ENCODE measurements at regions not wholly inside any gene's neighbourhood (a gene's known extent, or its start where the extent isn't known, plus 50 kb on each side); places are given as distances from the start of the nearest gene placed in this dataset.

- peaks cover 0 to 21% (median 0%) of the 10 kb centered on the region in 3 donors for H3K9me3 ChIP-seq
- H3K4me3 ChIP-seq = no peak overlapping the region
- H3K36me3 ChIP-seq = no peaks in the 10 kb centered on the region
- H3K27me3 ChIP-seq = no peaks in the 10 kb centered on the region
- no peak overlapping the region for H3K27ac ChIP-seq
- TF ChIP-seq, protein P1, sequence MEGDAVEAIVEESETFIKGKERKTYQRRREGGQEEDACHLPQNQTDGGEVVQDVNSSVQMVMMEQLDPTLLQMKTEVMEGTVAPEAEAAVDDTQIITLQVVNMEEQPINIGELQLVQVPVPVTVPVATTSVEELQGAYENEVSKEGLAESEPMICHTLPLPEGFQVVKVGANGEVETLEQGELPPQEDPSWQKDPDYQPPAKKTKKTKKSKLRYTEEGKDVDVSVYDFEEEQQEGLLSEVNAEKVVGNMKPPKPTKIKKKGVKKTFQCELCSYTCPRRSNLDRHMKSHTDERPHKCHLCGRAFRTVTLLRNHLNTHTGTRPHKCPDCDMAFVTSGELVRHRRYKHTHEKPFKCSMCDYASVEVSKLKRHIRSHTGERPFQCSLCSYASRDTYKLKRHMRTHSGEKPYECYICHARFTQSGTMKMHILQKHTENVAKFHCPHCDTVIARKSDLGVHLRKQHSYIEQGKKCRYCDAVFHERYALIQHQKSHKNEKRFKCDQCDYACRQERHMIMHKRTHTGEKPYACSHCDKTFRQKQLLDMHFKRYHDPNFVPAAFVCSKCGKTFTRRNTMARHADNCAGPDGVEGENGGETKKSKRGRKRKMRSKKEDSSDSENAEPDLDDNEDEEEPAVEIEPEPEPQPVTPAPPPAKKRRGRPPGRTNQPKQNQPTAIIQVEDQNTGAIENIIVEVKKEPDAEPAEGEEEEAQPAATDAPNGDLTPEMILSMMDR (IDR thresholded peaks at IDR 0.05) = no peak
- ATAC-seq = no peak
- no peaks in the 10 kb centered on the region for H3K4me1 ChIP-seq
These were observed 203.2 kb downstream of the RGS9 start for GRCh38 chr17:65340401-65340800.

DNA sequence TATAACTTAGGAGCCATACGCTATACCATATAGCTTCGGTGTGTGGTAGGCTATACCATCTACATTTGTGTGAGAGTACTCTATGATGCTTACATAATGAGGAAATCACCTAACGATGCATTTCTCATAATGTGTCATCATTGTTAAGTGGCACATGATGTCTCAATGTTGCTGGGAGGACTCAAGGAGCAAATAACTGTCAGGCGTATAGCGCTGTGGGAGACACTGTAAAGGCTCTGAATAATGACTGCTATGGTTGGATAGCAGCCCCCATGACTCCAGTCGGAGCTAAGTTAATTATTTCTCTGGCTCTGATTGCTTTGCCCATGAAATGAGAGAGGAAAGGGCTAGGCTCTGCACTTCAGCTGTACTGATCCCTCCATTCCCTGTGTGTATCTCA lies 197.2 kb downstream of the RGS9 start:
- Histone ChIP-seq H3K27me3 (peaks cover 5% of the 10 kb centered on the region), H3K4me3 (no peak overlapping the region), H3K27ac (no peak overlapping the region), H3K9me3 (peaks cover 0 to 13% (median 0%) of the 10 kb centered on the region in 3 donors), H3K4me1 (no peaks in the 10 kb centered on the region), H3K36me3 (no peaks in the 10 kb centered on the region)
- no peak for ATAC-seq
- no peak for TF ChIP-seq EP300 (IDR thresholded peaks at IDR 0.05)
- no peak for TF ChIP-seq POLR2AphosphoS5 (IDR thresholded peaks at IDR 0.05)
- TF ChIP-seq POLR2A (IDR thresholded peaks at IDR 0.05) = no peak
- TF ChIP-seq, protein P1 (IDR thresholded peaks at IDR 0.05) = no peak
- 84 to 93% methylated on average over 5 to 6 of the region's 6 CpGs for WGBS, 2 donors (ENCODE audit: low coverage in 1 of 2)

DNA sequence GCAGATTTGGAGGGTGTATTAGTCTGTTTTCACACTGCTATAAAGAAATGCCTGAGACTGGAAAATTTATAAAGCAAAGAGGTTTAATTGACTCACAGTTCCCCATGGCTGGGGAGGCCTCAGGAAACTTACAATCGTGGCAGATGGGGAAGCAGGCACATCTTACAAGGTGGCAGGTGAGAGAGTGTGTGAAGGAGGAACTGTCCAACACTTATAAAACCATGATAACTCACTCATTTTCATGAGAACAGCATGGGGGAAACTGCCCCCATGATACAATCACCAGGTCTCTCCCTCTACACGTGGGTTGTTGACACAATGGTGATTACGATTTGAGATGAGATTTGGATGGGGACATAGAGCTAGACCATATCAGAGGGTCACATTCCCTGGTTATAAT lies 195.6 kb downstream of the RGS9 start:
- Histone ChIP-seq H3K27me3 (peaks cover 5% of the 10 kb centered on the region), H3K36me3 (no peaks in the 10 kb centered on the region), H3K4me1 (no peaks in the 10 kb centered on the region), H3K27ac (no peak overlapping the region), H3K4me3 (no peak overlapping the region), H3K9me3 (no peaks in the 10 kb centered on the region)
- 69 to 86% methylated on average over 1 to 3 of the region's 3 CpGs for WGBS, 2 donors (ENCODE audit: low coverage in 1 of 2)
- no peak for ATAC-seq
- TF ChIP-seq, protein P1 (IDR thresholded peaks at IDR 0.05) = no peak
- TF ChIP-seq POLR2AphosphoS5 (IDR thresholded peaks at IDR 0.05) = no peak
- no peak for TF ChIP-seq EP300 (IDR thresholded peaks at IDR 0.05)
- no peak for TF ChIP-seq POLR2A (IDR thresholded peaks at IDR 0.05)

DNA sequence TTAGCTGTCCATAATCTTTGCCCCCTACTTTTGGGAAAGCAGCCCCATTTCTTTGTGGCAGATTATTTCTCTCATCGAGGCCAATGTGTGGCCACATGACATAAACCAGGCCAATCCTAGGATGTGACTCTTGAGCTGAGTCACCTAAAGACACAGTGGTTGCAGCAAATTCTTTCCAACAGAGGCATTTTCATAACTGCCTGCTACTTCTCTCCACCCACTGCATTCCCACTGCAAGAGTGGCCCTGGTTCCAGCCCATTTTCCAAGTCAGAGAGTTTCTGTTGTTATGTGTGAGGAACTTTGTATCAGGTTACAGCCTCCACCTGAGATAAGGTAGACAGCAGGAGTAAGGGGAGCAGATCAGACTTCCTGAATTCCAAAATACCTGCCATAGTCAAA lies 195.2 kb downstream of the RGS9 start:
- 71% methylated on average over 1 of the region's 1 CpG; no CpG with 5 or more reads in 1 of the 2 donors for WGBS, 2 donors (ENCODE audit: low coverage in 1 of 2)
- TF ChIP-seq POLR2A (IDR thresholded peaks at IDR 0.05) = no peak
- no peak for TF ChIP-seq POLR2AphosphoS5 (IDR thresholded peaks at IDR 0.05)
- TF ChIP-seq, protein P1 (IDR thresholded peaks at IDR 0.05) = no peak
- no peak for TF ChIP-seq EP300 (IDR thresholded peaks at IDR 0.05)

GRCh38 chr17:65328567-65328966 lies 191.4 kb downstream of the RGS9 start:
- H3K9me3 ChIP-seq = no peaks in the 10 kb centered on the region
- no peaks in the 10 kb centered on the region for H3K36me3 ChIP-seq
- no peak overlapping the region for H3K27ac ChIP-seq
- H3K4me3 ChIP-seq = no peak overlapping the region
- no peak for TF ChIP-seq POLR2AphosphoS5 (IDR thresholded peaks at IDR 0.05)
- TF ChIP-seq POLR2A (IDR thresholded peaks at IDR 0.05) = no peak
- TF ChIP-seq EP300 (IDR thresholded peaks at IDR 0.05) = no peak
- TF ChIP-seq, protein P1 (IDR thresholded peaks at IDR 0.05) = no peak
- peaks cover 5% of the 10 kb centered on the region for H3K27me3 ChIP-seq
- ATAC-seq = no peak
- H3K4me1 ChIP-seq = peaks cover 0 to 9% (median 0%) of the 10 kb centered on the region in 3 donors

More for the DNA sequence above, 195.2 kb downstream of the RGS9 start:
- H3K27me3 ChIP-seq = peaks cover 5% of the 10 kb centered on the region
- no peaks in the 10 kb centered on the region for H3K36me3 ChIP-seq
- no peak for ATAC-seq
- no peaks in the 10 kb centered on the region for H3K9me3 ChIP-seq
- no peak overlapping the region for H3K27ac ChIP-seq
- H3K4me3 ChIP-seq = no peak overlapping the region
- H3K4me1 ChIP-seq = no peaks in the 10 kb centered on the region
